RCC 7860 (cell line): ENCODE measurements at regions not wholly inside any gene's neighbourhood (a gene's known extent, or its start where the extent isn't known, plus 50 kb on each side); places are given as distances from the start of the nearest gene placed in this dataset.

Experiments
- DNase-seq: peaks from one replicate; pipeline ENCODE4 v3.0.0-alpha.2; 2015; ENCODE audit warnings: low spot score
- FAIRE-seq: peaks from 2 replicates; lab custom pipeline; 2012; peaks lifted over from hg19 to GRCh38; lab: Jason Lieb, UNC

- no peak for FAIRE-seq
Observed at GRCh38 chr11:82676483-82677094, 57.1 kb downstream of the FAM181B start.

GRCh38 chr11:82675838-82676237 lies 57.8 kb downstream of the FAM181B start:
- FAIRE-seq (no peak), DNase-seq (no peak)

More at GRCh38 chr11:82676483-82677094, 57.1 kb downstream of the FAM181B start:
- no peak for DNase-seq

GRCh38 chr11:82673631-82674030 lies 60.0 kb downstream of the FAM181B start:
- FAIRE-seq: no peak
- DNase-seq: no peak

- FAIRE-seq (no peak), DNase-seq (no peak)
Observed at GRCh38 chr11:82671451-82671850, 62.2 kb downstream of the FAM181B start.

- FAIRE-seq (no peak), DNase-seq (no peak)
Observed at GRCh38 chr11:82663535-82663934, 70.1 kb downstream of the FAM181B start.

- no peak for DNase-seq
- FAIRE-seq: no peak
Observed at GRCh38 chr11:82653752-82654151, 79.9 kb downstream of the FAM181B start.

- FAIRE-seq (no peak), DNase-seq (no peak)
Observed at GRCh38 chr11:82639251-82639650, 94.4 kb downstream of the FAM181B start.

- DNase-seq (no peak), FAIRE-seq (no peak)
Observed at GRCh38 chr11:82636615-82637014, 97.0 kb downstream of the FAM181B start.

- DNase-seq (no peak), FAIRE-seq (no peak)
Observed at GRCh38 chr11:82634091-82634490, 99.6 kb downstream of the FAM181B start.

GRCh38 chr11:82631722-82632630 lies 101.7 kb downstream of the FAM181B start:
- no peak for FAIRE-seq
- no peak for DNase-seq

GRCh38 chr11:82610671-82611070 lies 123.0 kb downstream of the FAM181B start:
- DNase-seq (no peak), FAIRE-seq (no peak)

- no peak for DNase-seq
- FAIRE-seq: no peak
Observed at GRCh38 chr11:82606738-82607137, 126.9 kb downstream of the FAM181B start.

GRCh38 chr11:82601711-82602110 lies 132.0 kb downstream of the FAM181B start:
- FAIRE-seq: no peak
- no peak for DNase-seq

GRCh38 chr11:82599836-82600235 lies 133.8 kb downstream of the FAM181B start:
- DNase-seq (no peak), FAIRE-seq (no peak)

- DNase-seq (no peak), FAIRE-seq (no peak)
Observed at GRCh38 chr11:82586581-82586980, 147.1 kb downstream of the FAM181B start.

GRCh38 chr11:82577246-82577645 lies 156.4 kb downstream of the FAM181B start:
- no peak for FAIRE-seq
- DNase-seq: no peak

GRCh38 chr11:82560836-82561235 lies 172.8 kb downstream of the FAM181B start:
- DNase-seq (no peak), FAIRE-seq (no peak)

- DNase-seq (no peak), FAIRE-seq (no peak)
Observed at GRCh38 chr11:82559609-82560008, 174.1 kb downstream of the FAM181B start.

- FAIRE-seq (no peak), DNase-seq (no peak)
Observed at GRCh38 chr11:82557274-82557673, 176.4 kb downstream of the FAM181B start.

- DNase-seq (no peak), FAIRE-seq (no peak)
Observed at GRCh38 chr11:82556210-82556609, 177.5 kb downstream of the FAM181B start.

GRCh38 chr11:82546661-82547557 lies 186.8 kb downstream of the FAM181B start:
- no peak for DNase-seq
- FAIRE-seq: no peak
